ENCODE measurements at regions not wholly inside any gene's neighbourhood (a gene's known extent, or its start where the extent isn't known, plus 50 kb on each side); places are given as distances from the start of the nearest gene placed in this dataset.

GRCh38 chr22:48288376-48288940 lies 1526.0 kb downstream of the TBC1D22A start:
- no peak overlapping the region for H3K4me3 ChIP-seq (replicated peaks; ENCODE audit: low read depth, low read length)
- no peak for DNase-seq (ENCODE audit: extremely low read depth, low read depth)
- no peak for TF ChIP-seq CTCF (IDR thresholded peaks at IDR 0.05; ENCODE audit: low read depth, low read length, missing control alignments)

- H3K4me3 ChIP-seq (replicated peaks; ENCODE audit: low read depth, low read length): no peak overlapping the region
- no peak for DNase-seq (ENCODE audit: extremely low read depth, low read depth)
- TF ChIP-seq CTCF (IDR thresholded peaks at IDR 0.05; ENCODE audit: low read depth, low read length, missing control alignments): no peak
These were observed 1524.6 kb downstream of the TBC1D22A start for GRCh38 chr22:48287031-48287430.

GRCh38 chr22:48284671-48285070 lies 1522.2 kb downstream of the TBC1D22A start:
- TF ChIP-seq CTCF (IDR thresholded peaks at IDR 0.05; ENCODE audit: low read depth, low read length, missing control alignments): no peak

GRCh38 chr22:48282804-48283203 lies 1520.4 kb downstream of the TBC1D22A start:
- TF ChIP-seq CTCF (IDR thresholded peaks at IDR 0.05; ENCODE audit: low read depth, low read length, missing control alignments): no peak
- DNase-seq (ENCODE audit: extremely low read depth, low read depth): no peak
- H3K4me3 ChIP-seq (replicated peaks; ENCODE audit: low read depth, low read length): no peak overlapping the region

More at GRCh38 chr22:48284671-48285070, 1522.2 kb downstream of the TBC1D22A start:
- DNase-seq (ENCODE audit: extremely low read depth, low read depth): no peak
- no peak overlapping the region for H3K4me3 ChIP-seq (replicated peaks; ENCODE audit: low read depth, low read length)

- DNase-seq (ENCODE audit: extremely low read depth, low read depth): no peak
- TF ChIP-seq CTCF (IDR thresholded peaks at IDR 0.05; ENCODE audit: low read depth, low read length, missing control alignments): no peak
- H3K4me3 ChIP-seq (replicated peaks; ENCODE audit: low read depth, low read length): no peak overlapping the region
These were observed 1517.0 kb downstream of the TBC1D22A start for GRCh38 chr22:48279461-48279756.

- no peak overlapping the region for H3K4me3 ChIP-seq (replicated peaks; ENCODE audit: low read depth, low read length)
- DNase-seq (ENCODE audit: extremely low read depth, low read depth): no peak
- TF ChIP-seq CTCF (IDR thresholded peaks at IDR 0.05; ENCODE audit: low read depth, low read length, missing control alignments): no peak
These were observed 1516.4 kb downstream of the TBC1D22A start for GRCh38 chr22:48278620-48279460.
